Vagina (tissue), 2 donors: ENCODE measurements at regions not wholly inside any gene's neighbourhood (a gene's known extent, or its start where the extent isn't known, plus 50 kb on each side); places are given as distances from the start of the nearest gene placed in this dataset.

Source experiments
- POLR2A ChIP-seq, 2 donors: fragments of 450-650 bp; IDR thresholded peaks; one replicate each; pipeline ENCODE4 v1.6.1; 2017; ENCODE audit warnings: antibody characterized with exemption in 2 of 2, mild to moderate bottlenecking in 2 of 2, moderate library complexity in 2 of 2
- TF ChIP-seq, protein P1 (sequence below), 3 experiments: fragments of 450-650 bp in 2 of 3; fragments of 200-600 bp in 1 of 3; sonication (generic) in 1 of 3; IDR thresholded peaks; one replicate each; pipeline ENCODE4 v1.5.1; 2017 to 2019; ENCODE audit warnings: antibody characterized with exemption in 3 of 3, mild to moderate bottlenecking in 2 of 3, moderate library complexity in 2 of 3

DNA sequence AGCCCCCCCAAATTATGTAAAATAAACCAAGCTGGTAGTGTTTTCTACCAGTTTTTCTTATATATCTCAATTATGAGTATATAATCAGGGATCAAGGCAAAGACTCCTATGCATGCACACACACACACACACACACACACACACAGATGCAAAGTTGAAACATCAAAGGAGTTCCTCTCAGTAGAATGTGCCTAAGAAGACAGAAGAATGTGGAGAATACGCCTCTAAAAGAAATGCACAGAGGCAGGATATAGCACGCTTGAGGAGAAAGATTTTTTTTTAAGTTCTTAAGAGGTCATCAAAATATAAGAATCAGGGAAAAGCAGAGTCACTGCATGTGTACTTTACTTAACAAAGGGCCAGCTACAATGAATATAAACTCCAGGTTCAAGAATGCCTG is 138.2 kb upstream of the CLEC14A start:
- TF ChIP-seq, protein P1, sequence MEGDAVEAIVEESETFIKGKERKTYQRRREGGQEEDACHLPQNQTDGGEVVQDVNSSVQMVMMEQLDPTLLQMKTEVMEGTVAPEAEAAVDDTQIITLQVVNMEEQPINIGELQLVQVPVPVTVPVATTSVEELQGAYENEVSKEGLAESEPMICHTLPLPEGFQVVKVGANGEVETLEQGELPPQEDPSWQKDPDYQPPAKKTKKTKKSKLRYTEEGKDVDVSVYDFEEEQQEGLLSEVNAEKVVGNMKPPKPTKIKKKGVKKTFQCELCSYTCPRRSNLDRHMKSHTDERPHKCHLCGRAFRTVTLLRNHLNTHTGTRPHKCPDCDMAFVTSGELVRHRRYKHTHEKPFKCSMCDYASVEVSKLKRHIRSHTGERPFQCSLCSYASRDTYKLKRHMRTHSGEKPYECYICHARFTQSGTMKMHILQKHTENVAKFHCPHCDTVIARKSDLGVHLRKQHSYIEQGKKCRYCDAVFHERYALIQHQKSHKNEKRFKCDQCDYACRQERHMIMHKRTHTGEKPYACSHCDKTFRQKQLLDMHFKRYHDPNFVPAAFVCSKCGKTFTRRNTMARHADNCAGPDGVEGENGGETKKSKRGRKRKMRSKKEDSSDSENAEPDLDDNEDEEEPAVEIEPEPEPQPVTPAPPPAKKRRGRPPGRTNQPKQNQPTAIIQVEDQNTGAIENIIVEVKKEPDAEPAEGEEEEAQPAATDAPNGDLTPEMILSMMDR (IDR thresholded peaks at IDR 0.05), result no peak
- TF ChIP-seq POLR2A (IDR thresholded peaks at IDR 0.05), result no peak
